ENCODE measurements at regions not wholly inside any gene's neighbourhood (a gene's known extent, or its start where the extent isn't known, plus 50 kb on each side); places are given as distances from the start of the nearest gene placed in this dataset.

DNA sequence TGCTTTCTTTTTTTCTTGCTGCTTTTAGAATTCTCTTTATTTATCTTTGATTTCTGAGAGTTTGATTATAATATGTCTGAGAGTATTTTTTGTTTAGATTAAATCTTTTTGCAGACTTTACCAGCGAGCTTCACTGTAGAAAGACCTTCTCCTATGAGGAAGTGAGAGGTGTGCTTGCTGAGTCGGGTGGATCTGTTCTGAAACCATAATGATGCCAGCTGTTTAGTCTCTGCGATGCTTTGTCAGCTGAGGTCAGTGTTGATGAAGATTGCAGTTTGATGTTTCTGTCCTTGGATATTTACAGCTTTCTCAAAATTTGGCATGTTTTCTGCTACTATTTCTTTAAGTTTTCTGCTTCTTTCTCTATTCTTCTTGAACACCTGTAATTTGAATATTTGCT, 309.1 kb upstream of the SLITRK6 start:
- TF ChIP-seq CTCF (IDR thresholded peaks at IDR 0.05) (no peak), POLR2A (IDR thresholded peaks at IDR 0.05) (no peak)

Measured in thyroid gland (tissue), 4 donors.